D721Med (cell line): ENCODE measurements at regions not wholly inside any gene's neighbourhood (a gene's known extent, or its start where the extent isn't known, plus 50 kb on each side); places are given as distances from the start of the nearest gene placed in this dataset.

ENCODE experiments used
- DNase-seq: peaks from one replicate; pipeline ENCODE4 v3.0.0; 2011; ENCODE audit warnings: low spot score; ENCODE audit not compliant: insufficient read length
- FAIRE-seq: peaks from 2 replicates; lab custom pipeline; 2011; peaks lifted over from hg19 to GRCh38; lab: Jason Lieb, UNC
- TF ChIP-seq, protein P1 (sequence below): IDR thresholded peaks from 2 replicates; pipeline ENCODE4 v1.5.1; 2012; ENCODE audit warnings: mild to moderate bottlenecking, control low read depth; ENCODE audit not compliant: insufficient read depth; ENCODE audit errors: missing control alignments

DNA sequence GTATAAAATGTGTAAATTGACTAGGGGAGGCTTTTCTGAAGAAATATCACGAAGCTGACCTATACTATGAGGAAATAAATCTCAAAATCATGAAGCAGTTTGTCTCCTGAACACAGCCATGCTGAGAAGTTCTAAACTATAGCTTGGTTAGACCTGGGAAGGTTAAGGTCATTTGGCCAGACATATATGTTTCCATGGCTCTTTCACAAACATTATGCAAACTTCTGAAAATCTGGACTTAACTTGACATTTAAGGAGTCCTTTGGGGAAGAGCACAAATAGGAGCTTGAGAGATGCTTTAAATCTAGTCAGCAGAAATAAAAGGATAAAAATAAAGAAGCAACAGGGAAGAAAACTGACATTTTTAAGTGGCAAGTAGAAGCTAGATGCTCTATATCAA, 115.9 kb upstream of the MEOX2 start:
- FAIRE-seq (no peak), DNase-seq (no peak)

DNA sequence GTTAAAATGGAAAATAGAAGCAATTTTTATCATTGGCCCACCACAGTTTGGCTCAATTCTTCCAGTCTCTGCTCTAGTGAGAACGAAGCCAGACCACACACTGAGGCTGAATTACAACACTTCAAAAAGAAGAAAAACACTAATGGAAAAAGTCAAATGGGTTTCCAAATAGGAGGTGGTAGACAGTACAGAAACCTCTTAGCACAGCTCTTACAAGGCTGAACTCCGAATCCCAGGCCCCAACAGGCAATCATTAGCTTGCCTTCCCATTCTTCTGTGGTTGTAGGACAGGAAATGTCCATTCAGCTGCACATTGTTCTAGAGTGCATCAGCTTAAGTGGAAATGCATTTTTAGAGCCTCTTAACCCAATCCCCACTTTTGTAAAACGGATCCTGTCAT, 115.1 kb upstream of the MEOX2 start:
- FAIRE-seq = no peak
- TF ChIP-seq, protein P1, sequence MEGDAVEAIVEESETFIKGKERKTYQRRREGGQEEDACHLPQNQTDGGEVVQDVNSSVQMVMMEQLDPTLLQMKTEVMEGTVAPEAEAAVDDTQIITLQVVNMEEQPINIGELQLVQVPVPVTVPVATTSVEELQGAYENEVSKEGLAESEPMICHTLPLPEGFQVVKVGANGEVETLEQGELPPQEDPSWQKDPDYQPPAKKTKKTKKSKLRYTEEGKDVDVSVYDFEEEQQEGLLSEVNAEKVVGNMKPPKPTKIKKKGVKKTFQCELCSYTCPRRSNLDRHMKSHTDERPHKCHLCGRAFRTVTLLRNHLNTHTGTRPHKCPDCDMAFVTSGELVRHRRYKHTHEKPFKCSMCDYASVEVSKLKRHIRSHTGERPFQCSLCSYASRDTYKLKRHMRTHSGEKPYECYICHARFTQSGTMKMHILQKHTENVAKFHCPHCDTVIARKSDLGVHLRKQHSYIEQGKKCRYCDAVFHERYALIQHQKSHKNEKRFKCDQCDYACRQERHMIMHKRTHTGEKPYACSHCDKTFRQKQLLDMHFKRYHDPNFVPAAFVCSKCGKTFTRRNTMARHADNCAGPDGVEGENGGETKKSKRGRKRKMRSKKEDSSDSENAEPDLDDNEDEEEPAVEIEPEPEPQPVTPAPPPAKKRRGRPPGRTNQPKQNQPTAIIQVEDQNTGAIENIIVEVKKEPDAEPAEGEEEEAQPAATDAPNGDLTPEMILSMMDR = no peak
- DNase-seq = no peak

More for the DNA sequence above, 115.9 kb upstream of the MEOX2 start:
- TF ChIP-seq, protein P1 = no peak

DNA sequence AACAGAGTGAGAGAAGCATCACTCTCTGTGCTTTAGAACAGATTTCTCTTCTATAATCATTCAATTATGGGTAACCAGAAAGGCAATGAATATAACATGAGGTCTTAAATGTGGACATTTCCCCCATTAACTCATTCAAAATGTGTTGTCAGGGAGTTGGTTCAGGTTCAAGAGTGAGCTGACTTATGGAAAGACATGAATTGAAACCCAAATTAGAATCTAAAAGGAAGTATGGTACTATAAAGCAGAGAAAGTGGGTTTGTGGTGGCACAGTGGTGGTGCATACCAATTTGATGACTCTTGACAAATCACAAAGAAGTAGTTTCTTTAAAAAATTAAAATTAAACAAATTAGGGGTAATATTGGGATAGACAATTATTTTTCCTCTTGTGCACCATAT, 114.6 kb upstream of the MEOX2 start:
- TF ChIP-seq, protein P1 = no peak
- FAIRE-seq (no peak), DNase-seq (no peak)

DNA sequence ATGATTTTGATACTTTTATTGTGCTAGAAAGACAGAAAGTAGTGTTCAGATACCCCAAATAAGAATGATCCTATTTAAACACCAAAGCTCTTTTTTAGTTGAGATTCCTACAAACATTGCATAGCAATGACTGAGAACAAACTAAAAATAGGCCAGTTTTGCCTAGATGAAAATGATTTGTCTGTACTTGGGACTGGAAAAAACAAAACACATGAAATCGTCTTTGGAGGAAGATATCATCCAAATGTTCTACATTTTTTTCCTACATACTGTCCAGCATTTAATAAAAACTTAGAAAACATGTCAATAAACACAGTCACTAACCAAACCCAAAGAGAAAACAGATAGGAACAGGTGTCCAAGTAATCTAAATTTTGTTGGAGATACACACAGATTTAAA, 111.6 kb upstream of the MEOX2 start:
- FAIRE-seq (no peak), DNase-seq (no peak)
- TF ChIP-seq, protein P1 = no peak

DNA sequence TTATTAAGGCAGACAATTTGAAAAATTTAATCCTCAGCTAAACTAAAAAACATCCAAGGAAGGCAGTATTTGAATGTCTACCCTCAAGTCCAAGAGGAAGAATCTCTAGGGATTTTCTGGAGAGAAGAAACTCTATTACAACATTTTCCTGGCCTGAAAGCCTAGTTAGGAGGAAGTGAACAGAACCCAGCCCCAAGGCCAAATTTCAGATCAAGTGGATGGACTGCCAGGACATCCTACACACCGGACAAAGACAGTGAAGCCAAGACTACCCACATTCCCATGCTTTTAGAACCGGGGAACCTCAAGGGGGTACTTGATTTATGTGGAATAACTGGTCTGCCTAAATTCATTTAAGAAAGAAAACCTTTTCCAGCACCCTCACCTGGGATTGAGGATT, 108.9 kb upstream of the MEOX2 start:
- FAIRE-seq (no peak), DNase-seq (no peak)
- TF ChIP-seq, protein P1 = no peak

DNA sequence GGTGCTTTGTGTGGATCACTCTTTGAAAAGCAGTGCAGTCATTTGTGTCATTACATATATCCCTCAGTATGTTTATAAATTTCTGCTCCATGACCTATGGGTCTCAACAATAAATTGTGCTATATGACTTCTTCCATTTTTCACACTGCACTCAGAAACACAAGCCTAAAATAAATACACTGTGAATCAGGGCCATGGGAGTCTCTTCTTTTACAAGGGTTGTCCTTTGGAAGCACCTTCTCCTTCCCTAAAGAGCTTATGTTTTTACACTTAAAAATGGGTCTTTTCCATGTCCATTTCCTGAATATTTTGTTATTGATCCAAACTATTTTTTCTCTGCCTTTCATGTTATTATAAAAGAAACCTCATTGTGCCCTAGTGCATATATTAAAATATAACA, 108.3 kb upstream of the MEOX2 start:
- no peak for DNase-seq
- FAIRE-seq = no peak
- TF ChIP-seq, protein P1 = no peak

DNA sequence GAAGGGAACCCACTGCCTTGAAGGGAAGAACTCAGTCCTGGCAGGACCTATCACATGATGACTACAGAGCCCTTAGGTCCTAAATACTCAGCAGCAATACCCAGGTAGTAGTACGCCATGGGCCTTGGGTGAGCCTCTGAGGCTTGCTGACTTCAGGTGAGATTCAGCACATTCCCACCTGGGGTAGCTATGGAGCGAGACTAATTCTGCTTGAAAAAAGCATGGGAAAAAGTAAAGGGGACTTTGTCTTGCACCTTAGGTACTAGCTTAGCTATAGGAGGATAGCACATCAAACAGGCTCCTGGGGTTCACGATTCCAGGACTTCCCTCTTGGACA, 98.2 kb upstream of the MEOX2 start:
- FAIRE-seq (no peak), DNase-seq (no peak)
- TF ChIP-seq, protein P1 = no peak
